ENCODE measurements at regions not wholly inside any gene's neighbourhood (a gene's known extent, or its start where the extent isn't known, plus 50 kb on each side); places are given as distances from the start of the nearest gene placed in this dataset.

DNA sequence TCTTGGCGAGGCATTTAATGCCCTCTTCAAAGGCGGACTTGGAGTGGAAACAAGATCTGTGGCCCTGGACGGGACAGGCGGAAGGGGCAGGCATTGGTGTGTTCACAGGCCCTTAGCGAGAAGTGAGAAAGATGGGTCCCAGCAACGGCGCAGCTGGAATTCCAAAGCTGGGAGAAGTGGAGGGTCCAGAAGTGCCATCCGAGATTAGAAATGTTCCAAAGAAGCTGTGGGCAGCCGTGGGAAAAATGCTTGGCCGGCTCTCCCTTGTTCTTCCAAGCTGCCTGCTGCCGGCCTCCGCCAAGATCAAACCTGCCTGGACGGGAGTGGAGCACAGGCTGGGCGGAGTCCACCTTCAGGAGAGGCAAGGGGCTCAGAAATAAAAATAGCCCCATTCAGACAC, 69.4 kb upstream of the ACTRT2 start:
- no peak overlapping the region for H3K27ac ChIP-seq
- TF ChIP-seq POLR2A (IDR thresholded peaks at IDR 0.05) = no peak
- TF ChIP-seq CTCF (IDR thresholded peaks at IDR 0.05) = no peak
- no peak for TF ChIP-seq POLR2AphosphoS5 (IDR thresholded peaks at IDR 0.05)
- H3K4me3 ChIP-seq = no peak overlapping the region
- H3K27me3 ChIP-seq = peaks cover 0 to 56% of the 10 kb centered on the region in 2 donors
- H3K9me3 ChIP-seq = peaks cover 9 to 33% of the 10 kb centered on the region in 2 donors
- intact Hi-C loops (cut with DNase I; ENCODE audit: low total_unique reads) = no loop called here
- no peak for DNase-seq (ENCODE audit: low spot score in 2 of 2)
- no peaks in the 10 kb centered on the region for H3K36me3 ChIP-seq
- no peaks in the 10 kb centered on the region for H3K4me1 ChIP-seq

DNA sequence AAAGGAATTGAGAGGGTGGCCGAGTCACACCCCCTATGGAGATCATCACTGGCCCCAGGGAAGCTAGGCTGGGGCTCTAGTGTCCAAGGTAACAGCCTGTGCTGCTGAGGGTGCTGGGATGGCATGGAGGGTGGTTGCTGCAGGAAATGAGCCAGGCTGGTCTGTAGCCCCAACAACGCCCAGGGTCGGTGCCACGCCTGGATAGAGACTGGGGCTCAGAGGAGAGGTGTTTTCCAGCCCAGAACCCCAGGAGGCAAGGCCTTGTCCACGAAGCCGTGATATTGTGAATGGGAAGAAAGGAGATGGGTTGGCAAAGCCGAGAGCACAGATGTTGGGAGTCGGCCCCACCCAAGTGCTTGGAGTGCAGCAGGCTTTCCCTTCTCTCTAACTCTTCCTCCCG, 68.9 kb upstream of the ACTRT2 start:
- TF ChIP-seq POLR2AphosphoS5 (IDR thresholded peaks at IDR 0.05) = no peak
- TF ChIP-seq CTCF (IDR thresholded peaks at IDR 0.05) = no peak
- TF ChIP-seq POLR2A (IDR thresholded peaks at IDR 0.05) = no peak
- H3K4me1 ChIP-seq = no peaks in the 10 kb centered on the region
- H3K27me3 ChIP-seq = peaks cover 0 to 52% of the 10 kb centered on the region in 2 donors
- H3K27ac ChIP-seq = no peak overlapping the region
- H3K36me3 ChIP-seq = no peaks in the 10 kb centered on the region
- DNase-seq (ENCODE audit: low spot score in 2 of 2) = no peak
- H3K9me3 ChIP-seq = peaks cover 9 to 38% of the 10 kb centered on the region in 2 donors
- no peak overlapping the region for H3K4me3 ChIP-seq
- intact Hi-C loops (cut with DNase I; ENCODE audit: low total_unique reads) = no loop called here

GRCh38 chr1:2952992-2953391, 68.3 kb upstream of the ACTRT2 start:
- H3K27ac ChIP-seq = no peak overlapping the region
- DNase-seq (ENCODE audit: low spot score in 2 of 2) = no peak
- no peaks in the 10 kb centered on the region for H3K36me3 ChIP-seq
- no peak overlapping the region for H3K4me3 ChIP-seq
- peaks cover 12 to 44% of the 10 kb centered on the region in 2 donors for H3K9me3 ChIP-seq
- H3K27me3 ChIP-seq = peaks cover 0 to 46% of the 10 kb centered on the region in 2 donors
- TF ChIP-seq POLR2AphosphoS5 (IDR thresholded peaks at IDR 0.05) = no peak
- TF ChIP-seq CTCF (IDR thresholded peaks at IDR 0.05) = no peak
- TF ChIP-seq POLR2A (IDR thresholded peaks at IDR 0.05) = no peak
- H3K4me1 ChIP-seq = no peaks in the 10 kb centered on the region
- intact Hi-C loops (cut with DNase I; ENCODE audit: low total_unique reads) = no loop called here

- no peak for DNase-seq (ENCODE audit: low spot score in 2 of 2)
- Histone ChIP-seq H3K27ac (no peak overlapping the region), H3K9me3 (peaks cover 16 to 52% of the 10 kb centered on the region in 2 donors), H3K27me3 (peaks cover 0 to 38% of the 10 kb centered on the region in 2 donors), H3K36me3 (no peaks in the 10 kb centered on the region), H3K4me1 (no peaks in the 10 kb centered on the region), H3K4me3 (no peak overlapping the region)
- TF ChIP-seq CTCF (IDR thresholded peaks at IDR 0.05) = no peak
- no peak for TF ChIP-seq POLR2A (IDR thresholded peaks at IDR 0.05)
- no peak for TF ChIP-seq POLR2AphosphoS5 (IDR thresholded peaks at IDR 0.05)
- intact Hi-C loops (cut with DNase I; ENCODE audit: low total_unique reads) = no loop called here
Measured at GRCh38 chr1:2953688-2954285, 67.5 kb upstream of the ACTRT2 start.

- TF ChIP-seq POLR2AphosphoS5 (IDR thresholded peaks at IDR 0.05) (no peak), CTCF (IDR thresholded peaks at IDR 0.05) (no peak), POLR2A (IDR thresholded peaks at IDR 0.05) (no peak)
- intact Hi-C loops (cut with DNase I; ENCODE audit: low total_unique reads) = no loop called here
- Histone ChIP-seq H3K4me3 (no peak overlapping the region), H3K36me3 (no peaks in the 10 kb centered on the region), H3K27ac (no peak overlapping the region), H3K4me1 (no peaks in the 10 kb centered on the region), H3K9me3 (peaks cover 16 to 57% of the 10 kb centered on the region in 2 donors), H3K27me3 (peaks cover 0 to 29% of the 10 kb centered on the region in 2 donors)
- DNase-seq (ENCODE audit: low spot score in 2 of 2) = no peak
Measured at GRCh38 chr1:2955652-2956051, 65.6 kb upstream of the ACTRT2 start.

Measured in breast epithelium (tissue), 4 donors.